HPDE6-E6E7 (cell line): ENCODE measurements at regions not wholly inside any gene's neighbourhood (a gene's known extent, or its start where the extent isn't known, plus 50 kb on each side); places are given as distances from the start of the nearest gene placed in this dataset.
"Not testable (repeated sequence)": the region's sequence is repeated elsewhere in the genome, so short reads cannot be mapped to it uniquely, and the experiment has no call there.

Experiments used
- DNase-seq: peaks from one replicate; pipeline ENCODE4 v3.0.0; 2011; ENCODE audit warnings: missing footprints; ENCODE audit errors: extremely low spot score

GRCh38 chr2:49686291-49686690, 532.0 kb upstream of the FSHR start:
- DNase-seq, result no peak

- DNase-seq, result no peak
Observed at GRCh38 chr2:49677227-49677626, 522.9 kb upstream of the FSHR start.

- no peak for DNase-seq
Observed at GRCh38 chr2:49664827-49665226, 510.5 kb upstream of the FSHR start.

- DNase-seq, result no peak
Observed at GRCh38 chr2:49661809-49662208, 507.5 kb upstream of the FSHR start.

GRCh38 chr2:49656853-49657252, 502.5 kb upstream of the FSHR start:
- DNase-seq, result no peak

GRCh38 chr2:49643149-49643548, 488.8 kb upstream of the FSHR start:
- no peak for DNase-seq

GRCh38 chr2:49640630-49641029, 486.3 kb upstream of the FSHR start:
- no peak for DNase-seq

GRCh38 chr2:49621016-49621415, 466.7 kb upstream of the FSHR start:
- no peak for DNase-seq

- no peak for DNase-seq
Observed at GRCh38 chr2:49619804-49620203, 465.5 kb upstream of the FSHR start.

- no peak for DNase-seq
Observed at GRCh38 chr2:49618491-49618890, 464.2 kb upstream of the FSHR start.

- peak; percentile 1 for DNase-seq
Observed at GRCh38 chr2:49616800-49617199, 462.5 kb upstream of the FSHR start.

- DNase-seq, result not testable (repeated sequence)
Observed at GRCh38 chr2:49611796-49612195, 457.5 kb upstream of the FSHR start.

- no peak for DNase-seq
Observed at GRCh38 chr2:49600524-49600923, 446.2 kb upstream of the FSHR start.

- no peak for DNase-seq
Observed at GRCh38 chr2:49598231-49598630, 443.9 kb upstream of the FSHR start.

GRCh38 chr2:49585921-49586320, 431.6 kb upstream of the FSHR start:
- DNase-seq, result no peak

GRCh38 chr2:49582946-49583345, 428.6 kb upstream of the FSHR start:
- no peak for DNase-seq

- no peak for DNase-seq
Observed at GRCh38 chr2:49577041-49577440, 422.7 kb upstream of the FSHR start.

GRCh38 chr2:49569176-49569575, 414.9 kb upstream of the FSHR start:
- DNase-seq, result no peak

- no peak for DNase-seq
Observed at GRCh38 chr2:49567811-49568600, 413.7 kb upstream of the FSHR start.

- DNase-seq, result no peak
Observed at GRCh38 chr2:49567021-49567420, 412.7 kb upstream of the FSHR start.

- DNase-seq, result no peak
Observed at GRCh38 chr2:49553658-49554057, 399.3 kb upstream of the FSHR start.

- no peak for DNase-seq
Observed at GRCh38 chr2:49532702-49533101, 378.4 kb upstream of the FSHR start.

GRCh38 chr2:49515996-49516782, 361.9 kb upstream of the FSHR start:
- no peak for DNase-seq
